Right ventricle myocardium inferior (tissue), 1 donor: ENCODE measurements at regions not wholly inside any gene's neighbourhood (a gene's known extent, or its start where the extent isn't known, plus 50 kb on each side); places are given as distances from the start of the nearest gene placed in this dataset.

ENCODE experiments used
- ATAC-seq: fragments of 200-7000 bp; cut with Tn5 transposase; one replicate; pipeline ENCODE4 v1.9.1; 2020; ENCODE audit warnings: mild to moderate bottlenecking, moderate library complexity
- DNase-seq: peaks from one replicate; pipeline ENCODE4 v3.0.0; 2021; ENCODE audit errors: missing footprints
- intact Hi-C: fragments of 100-400 bp; cut with DNase I; formaldehyde crosslinking; loops from one replicate; pipeline ENCODE4 v1.11.0; 2022
- donor health status: DM: no; HTN: yes; CAD: no; lungs with severe emphysema.

DNA sequence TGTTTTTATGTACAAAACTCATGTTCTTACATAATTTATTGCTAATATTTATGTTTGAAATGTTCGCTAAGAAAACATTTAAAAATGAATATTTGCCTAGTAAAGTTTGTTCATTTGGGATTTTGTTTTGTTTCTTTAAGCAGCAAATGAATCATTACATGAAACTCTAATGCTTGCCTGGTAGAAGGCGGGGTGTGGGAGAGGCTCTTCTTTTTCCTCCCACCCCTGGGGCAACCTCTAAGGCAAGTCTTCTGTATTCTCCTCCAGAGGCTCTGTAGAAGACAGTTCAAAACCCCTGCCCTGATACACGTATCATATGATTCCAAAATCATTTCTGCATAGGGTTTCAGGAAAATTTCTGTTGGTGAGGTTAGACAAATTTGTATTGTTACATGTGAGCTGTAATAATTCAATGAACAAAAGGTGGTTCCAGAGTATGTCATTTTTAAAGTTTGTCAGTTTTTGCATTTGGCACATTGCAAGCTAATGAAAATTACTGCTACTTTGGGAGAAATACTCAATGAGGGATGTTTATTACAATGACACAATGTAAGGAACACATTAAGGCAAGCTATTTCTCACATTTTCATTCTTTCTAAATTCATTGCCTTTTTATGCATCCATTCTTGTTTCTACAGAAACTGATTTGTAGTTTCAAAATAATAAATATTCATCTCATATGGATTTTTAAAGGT, 302.3 kb upstream of the UBE2E3 start:
- intact Hi-C loops = no loop called here
- ATAC-seq (no peak), DNase-seq (no peak)

DNA sequence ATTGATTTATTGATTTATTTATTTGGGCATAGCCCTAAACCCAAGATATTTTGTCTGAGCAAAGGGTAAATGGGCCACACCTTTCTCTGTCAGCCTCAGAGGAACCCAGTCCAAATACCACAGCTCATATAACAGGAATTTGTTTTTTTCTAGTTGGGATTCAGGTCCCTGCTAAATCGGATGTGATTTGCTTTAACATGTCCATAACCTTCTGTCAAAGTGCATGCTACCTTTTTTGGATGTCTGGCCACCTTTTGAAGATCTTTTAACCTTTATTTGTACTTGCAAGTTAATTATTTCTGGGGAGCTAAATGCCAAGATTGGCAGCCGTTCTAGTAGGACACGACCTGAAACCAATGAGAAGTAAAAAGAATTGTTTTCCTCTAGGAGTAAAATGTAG, 303.2 kb upstream of the UBE2E3 start:
- DNase-seq = no peak
- intact Hi-C loops = no loop called here
- no peak for ATAC-seq

DNA sequence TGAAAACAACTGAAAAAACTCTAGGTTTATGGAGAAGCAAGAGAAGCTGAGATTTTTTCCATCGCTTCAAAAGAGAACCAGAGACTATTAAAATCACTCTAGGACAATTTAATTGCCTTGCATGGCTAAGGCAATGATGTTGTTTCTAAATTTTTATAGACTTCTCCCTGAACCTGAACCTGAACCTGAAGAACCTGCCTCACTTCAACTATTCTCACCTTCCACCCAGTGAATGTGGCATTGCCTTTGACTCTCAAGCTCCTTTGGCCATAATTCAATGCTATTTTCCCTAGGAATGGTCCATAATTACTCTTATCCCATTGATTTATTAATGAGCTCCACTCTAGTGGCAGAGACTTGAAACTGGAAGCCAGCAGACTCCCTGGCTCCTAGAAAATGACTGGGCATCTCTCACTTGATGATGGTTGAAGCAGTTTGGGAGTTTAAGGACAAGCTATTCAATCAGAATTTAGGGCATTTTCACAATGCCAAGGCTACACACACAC, 303.8 kb upstream of the UBE2E3 start:
- DNase-seq (no peak), ATAC-seq (no peak)
- intact Hi-C loops = no loop called here

DNA sequence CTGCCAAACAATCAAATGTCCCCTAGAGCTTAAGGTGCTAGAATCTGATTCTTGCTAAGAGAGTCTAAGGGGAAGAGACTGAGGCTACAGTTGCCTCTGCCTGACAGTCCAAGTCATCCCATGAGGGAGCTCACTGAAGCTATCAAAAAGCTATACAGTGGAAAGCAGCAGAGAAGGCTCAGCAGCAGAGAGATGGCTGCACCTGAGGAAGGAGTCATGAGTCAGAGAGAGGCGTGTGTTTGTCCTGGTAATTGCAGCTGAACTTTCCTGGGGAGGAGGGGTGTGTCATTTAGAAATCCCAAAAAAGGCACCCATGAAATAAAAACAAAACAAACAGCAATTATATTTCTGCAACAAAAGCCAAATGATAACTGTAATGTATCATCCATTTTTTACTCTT, 305.2 kb upstream of the UBE2E3 start:
- no peak for DNase-seq
- ATAC-seq = no peak
- intact Hi-C loops = no loop called here

DNA sequence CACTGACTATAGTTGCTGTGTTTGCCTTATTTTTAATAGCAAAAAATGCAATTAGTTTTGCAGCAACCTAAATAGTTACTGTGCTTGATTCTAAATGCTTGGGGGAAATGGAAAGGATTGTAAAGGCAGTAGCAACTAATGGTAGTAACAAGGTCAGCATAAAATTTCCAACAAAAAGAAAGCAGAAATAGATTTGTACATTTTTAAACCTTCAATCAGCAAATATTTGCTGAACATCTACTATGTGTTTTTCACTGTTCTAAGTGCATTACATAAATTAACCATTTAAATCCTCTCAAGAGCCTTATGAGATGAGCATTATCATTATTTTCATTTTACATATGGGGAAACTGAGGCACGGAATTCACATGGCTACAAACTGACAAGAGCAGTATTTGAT, 308.0 kb upstream of the UBE2E3 start:
- DNase-seq = no peak
- no peak for ATAC-seq
- intact Hi-C loops = no loop called here

DNA sequence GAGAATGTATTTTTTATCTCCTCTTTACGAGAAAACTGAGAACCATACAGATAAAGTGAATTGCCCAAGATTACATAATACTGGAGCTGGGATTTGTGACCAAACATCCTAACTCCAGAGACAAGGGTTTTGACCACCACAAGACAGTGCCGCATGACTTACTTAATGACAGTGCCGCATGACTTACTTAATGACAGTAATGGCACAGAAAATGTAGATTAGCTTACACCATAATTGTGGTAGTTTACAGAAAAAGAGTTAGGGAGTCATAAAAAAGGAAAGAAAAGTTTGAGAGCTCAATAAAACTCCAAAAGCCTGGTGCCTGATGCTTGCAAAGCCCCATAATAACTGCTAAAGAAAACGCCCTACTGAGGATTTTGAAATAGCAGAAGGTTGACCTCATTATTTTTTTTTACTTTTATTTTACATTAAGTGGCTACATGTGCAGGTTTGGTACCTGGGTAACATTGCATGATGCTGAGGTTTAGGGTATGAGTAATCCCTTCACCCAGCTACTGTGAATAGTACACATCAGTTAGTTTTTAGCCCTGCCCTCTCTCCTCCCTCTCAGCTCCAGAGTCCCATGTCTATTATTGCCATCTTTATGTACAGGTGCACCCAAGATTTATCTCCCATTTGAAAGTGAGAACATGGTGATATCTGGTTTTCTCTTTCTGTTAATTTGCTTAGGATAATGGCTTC, 310.0 kb upstream of the UBE2E3 start:
- no peak for DNase-seq
- intact Hi-C loops = no loop called here

DNA sequence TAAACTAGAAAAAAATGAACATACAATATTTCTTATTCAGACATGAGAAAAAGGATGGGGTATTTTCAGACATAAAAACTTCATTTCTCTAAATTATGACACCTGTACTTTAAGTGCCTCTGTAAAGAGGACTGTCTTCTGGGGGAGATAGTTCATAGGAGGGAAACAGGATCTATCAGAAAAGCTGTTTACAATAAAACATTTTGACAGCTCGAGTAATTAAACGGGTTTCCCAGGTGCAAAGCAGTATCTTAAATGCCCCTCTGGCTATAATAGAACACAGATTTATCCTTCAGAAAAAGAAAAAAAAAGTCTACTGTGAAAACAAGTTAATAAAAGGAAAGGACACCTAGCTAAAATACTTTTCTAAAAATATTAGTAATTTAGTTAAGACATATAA, 311.4 kb upstream of the UBE2E3 start:
- DNase-seq (no peak), ATAC-seq (no peak)
- intact Hi-C loops = no loop called here

More for the DNA sequence above, 310.0 kb upstream of the UBE2E3 start:
- no peak for ATAC-seq

DNA sequence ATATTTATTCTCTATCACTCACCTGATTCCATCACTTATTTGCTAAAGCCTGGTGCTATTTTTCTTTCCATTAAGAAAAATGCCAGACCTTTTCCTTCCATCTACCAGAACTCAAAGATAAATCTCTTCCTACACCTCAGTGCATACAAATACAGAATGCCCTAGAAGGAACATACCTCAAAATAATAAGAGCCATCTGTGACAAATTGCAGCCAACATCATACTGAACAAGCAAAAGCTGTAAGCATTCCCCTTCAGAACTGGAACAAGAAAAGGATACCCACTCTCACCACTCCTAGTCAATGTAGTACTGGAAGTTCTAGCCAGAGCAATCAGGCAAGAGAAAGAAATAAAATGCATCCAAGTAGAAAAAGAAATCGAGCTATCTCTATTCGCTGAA, 315.9 kb upstream of the UBE2E3 start:
- ATAC-seq (no peak), DNase-seq (no peak)
- intact Hi-C loops = no loop called here

DNA sequence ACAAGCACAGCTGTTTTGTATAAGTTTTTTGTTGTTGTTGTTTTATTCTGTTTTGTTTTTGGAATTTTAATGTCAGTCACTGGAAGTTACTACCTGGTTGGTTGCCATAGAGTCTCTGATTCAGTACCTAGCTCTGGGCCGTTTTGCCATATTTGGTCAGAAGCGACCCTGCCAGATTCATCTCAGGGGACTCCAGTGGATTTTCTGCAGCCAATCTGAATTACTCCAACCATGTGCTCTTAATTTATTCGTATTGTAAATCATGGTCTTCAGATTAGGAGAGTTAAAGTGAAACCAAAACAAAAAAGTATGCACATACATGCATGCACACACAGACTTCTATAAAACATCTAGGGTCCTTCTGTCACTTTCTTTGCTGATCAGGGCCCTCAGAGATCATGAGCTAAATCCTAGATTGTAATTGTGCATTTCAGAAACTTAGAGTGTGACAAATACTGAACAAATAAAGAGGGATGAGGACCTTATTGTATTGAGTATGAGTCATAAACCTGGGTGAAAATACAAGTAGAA, 317.4 kb upstream of the UBE2E3 start:
- intact Hi-C loops = no loop called here
- DNase-seq (no peak), ATAC-seq (no peak)

DNA sequence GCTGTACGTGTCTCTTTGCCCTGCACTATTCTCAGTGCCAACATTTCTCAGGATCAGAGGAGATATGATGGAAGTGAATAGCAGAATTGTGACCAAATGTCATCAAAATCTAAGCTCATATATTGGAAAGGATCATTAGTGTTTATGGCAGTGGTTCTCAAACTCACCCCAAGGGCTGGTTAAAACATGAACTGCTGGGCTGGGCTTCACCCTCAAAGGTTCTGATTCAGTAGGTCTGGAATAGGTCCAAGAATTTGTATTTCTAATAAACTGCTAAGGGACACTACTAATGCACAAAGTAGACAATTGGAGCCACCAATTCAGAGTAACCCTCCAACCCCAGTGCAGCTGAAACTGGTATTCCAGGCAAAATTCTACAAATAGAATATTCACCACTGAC, 317.9 kb upstream of the UBE2E3 start:
- ATAC-seq (no peak), DNase-seq (no peak)
- intact Hi-C loops = no loop called here

DNA sequence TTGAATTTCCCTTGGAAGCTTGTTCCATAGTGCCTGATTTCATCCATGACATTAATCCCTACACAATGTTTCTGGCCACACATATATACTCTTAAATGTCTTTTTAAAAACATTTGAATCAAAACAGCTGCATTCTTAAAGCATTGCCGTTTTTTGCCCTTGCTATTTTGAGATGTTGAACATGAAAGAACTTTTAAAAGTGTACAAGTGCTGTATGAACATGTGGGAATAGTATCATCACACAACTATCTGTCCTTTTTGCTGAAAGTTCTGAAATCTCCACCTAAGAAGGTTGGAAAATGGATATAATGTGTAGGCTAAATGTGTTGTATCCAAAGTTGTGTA, 318.7 kb upstream of the UBE2E3 start:
- intact Hi-C loops = no loop called here
- ATAC-seq (no peak), DNase-seq (no peak)

DNA sequence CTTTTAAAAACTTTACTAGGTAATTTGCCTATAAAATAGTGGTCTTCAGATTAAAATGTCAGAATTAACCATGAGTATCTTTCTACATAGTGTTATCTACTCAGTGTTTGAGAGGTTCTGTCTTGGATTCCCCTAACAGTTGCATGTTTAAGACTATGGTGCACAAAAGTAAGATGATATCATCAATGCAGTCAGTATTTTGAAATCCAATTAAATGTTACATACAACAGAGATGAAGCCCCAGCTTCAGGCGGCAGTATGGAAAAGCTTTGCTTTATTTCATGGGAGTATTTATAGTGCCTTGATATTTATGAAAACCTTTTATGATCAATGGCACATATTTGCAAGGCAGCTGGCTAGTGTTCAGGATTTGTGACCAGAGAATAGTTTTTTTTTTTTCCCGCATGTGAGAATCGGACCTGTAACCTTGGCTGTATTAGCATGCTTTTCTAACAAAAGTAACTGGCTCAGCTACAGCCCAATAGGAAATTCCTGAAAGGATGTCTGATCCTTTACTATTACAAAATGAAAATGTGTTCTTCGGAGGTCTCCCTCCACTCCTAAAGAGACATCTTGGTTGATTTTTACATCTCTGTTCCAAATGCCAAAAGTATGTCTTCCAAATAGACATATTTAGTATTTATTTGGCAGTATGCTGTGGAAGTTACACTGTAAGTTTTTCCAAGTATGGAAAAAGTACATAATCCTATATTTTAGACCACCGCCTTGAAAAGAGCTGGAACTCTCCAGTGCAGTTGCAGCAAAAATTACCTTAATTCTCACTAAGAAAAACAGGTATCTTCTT, 319.3 kb upstream of the UBE2E3 start:
- no peak for DNase-seq
- intact Hi-C loops = no loop called here
- ATAC-seq = no peak

DNA sequence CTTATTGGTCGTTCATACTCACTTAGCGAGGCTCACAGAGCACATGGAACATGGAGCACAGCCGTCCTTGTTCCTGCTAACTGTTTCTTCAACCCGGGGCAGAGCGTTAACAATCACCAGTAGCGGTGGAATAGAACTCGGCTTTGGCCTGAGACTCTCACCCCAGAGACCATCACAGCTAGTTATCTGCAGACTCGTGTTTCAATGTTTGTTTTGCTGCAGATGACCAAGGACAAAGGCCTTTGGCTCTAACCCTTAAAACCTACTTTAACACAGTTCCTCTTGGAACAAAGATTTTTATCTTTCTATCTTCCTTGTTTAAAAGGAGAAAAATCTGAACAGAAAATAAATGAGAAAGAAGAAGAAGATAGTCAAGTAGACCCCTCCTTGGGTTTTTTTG, 320.2 kb upstream of the UBE2E3 start:
- no peak for DNase-seq
- intact Hi-C loops = no loop called here
- no peak for ATAC-seq

DNA sequence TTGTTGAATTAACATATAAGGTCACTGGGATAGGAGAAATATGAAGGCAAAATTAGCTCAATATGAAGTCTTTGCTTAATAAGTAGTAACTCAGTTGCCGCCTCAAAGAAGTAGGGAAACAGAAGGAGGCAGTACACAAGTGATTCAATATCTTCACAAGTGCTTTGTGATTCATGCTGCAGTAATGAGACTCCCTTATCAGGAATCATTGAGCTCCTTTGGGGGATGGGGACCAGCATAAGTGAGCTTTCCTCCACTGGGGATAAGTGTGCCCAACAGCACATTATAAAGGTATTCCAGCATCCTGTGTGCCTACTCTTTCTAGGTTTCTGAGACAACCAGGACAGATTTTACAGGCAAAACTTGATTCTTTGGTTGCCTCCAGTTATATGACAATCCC, 323.4 kb upstream of the UBE2E3 start:
- no peak for DNase-seq
- intact Hi-C loops = no loop called here
- no peak for ATAC-seq

DNA sequence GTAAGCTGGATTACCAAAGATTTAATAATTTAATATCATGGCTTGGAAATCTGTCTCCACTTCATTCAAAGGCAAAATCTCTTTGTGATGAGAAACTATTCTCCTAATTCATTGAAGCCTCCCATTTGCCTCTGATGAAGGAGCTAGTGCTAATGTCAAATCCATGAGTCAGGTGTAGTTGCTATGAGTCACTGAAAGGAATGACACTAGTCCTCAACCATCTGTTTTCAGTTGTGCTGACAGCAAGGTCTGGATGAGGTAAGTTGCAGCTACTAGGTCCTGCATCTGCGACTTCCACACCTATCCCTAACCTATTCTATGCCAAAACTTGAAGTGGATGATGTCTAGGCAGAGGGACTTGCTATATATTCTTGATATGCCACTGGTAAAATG, 324.0 kb upstream of the UBE2E3 start:
- no peak for DNase-seq
- no peak for ATAC-seq
- intact Hi-C loops = no loop called here

DNA sequence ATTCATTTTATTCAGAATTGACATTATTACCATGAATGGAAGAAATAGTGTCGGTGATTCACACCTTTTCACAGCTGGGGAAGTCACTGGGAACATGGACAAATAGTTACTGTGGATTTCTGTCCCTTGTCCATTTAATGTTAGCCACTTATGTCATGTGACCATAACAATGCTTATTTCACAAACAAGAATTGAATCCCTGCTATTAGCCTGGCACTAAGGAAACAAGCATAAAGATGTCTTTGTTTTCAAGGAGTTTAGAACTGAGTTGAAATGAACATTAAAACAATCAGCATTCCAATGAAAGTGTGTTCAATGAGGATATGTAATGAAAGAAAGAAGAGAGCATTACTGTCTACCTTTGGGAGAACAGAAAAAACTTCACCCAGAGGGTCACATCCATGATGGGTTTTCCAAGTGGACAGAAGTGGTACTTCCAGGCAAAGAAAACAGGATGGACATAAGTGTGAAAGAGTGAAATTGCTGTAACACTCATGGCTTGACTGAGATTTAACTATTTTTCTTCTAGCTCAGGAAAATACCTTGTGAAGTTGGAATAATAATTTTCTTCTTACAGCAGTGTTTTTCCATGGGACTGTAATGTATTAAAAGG, 324.5 kb upstream of the UBE2E3 start:
- ATAC-seq (no peak), DNase-seq (no peak)
- intact Hi-C loops = no loop called here

DNA sequence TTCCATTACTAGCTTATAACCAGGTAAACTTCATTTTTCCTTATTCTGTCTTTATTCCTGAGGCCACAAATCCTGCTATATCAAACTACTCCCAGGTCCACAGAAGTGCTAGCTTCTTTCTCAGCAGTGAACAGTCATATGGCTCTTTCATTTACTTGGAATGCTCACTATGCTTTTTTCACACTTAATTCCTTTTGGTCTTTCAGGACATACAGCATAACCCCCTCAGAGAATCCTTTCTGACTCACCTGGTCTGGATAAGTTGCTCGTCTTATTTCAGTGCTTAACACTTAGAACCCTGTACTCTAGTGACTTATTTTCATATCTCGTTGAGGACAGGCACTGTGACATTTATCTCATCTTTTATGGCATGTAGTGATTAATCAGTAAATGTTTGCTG, 325.0 kb upstream of the UBE2E3 start:
- DNase-seq = no peak
- intact Hi-C loops = no loop called here
- ATAC-seq = no peak

DNA sequence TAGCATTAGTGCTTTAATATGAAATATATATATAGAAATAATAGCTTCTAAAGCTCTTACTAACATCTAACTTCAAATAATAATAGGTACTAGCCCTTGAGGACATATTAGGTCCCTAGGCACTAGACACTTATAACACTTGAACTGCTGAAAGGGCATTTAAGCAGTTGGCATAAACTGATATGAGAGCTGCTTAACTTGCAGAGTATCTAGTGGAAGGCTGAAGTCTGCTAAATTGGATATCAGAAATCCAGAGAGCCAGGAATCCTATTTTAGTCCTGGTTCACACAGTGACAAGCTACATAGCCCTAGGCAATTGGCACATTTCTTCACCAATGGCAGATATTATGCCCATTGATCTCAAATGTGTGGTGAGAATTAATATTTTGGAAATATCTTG, 326.9 kb upstream of the UBE2E3 start:
- ATAC-seq = no peak
- DNase-seq = no peak

DNA sequence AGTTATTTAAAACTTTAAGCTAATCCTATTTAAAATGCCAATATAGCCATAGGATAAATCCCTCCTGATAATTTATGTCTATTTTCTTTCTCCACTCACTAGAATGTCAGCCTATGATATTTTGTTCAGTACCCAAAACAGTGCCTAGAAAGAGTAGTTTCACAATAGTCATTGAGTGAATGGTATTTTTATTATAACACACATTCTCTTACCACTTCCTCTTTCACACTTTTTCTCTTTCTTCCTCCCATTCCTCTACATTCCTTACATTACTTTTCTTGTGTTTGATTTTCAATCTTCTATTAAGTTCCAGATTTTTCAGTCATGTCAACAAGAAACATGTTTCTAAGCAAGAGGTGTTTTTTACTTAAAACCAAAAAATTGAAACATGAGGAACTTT, 327.6 kb upstream of the UBE2E3 start:
- intact Hi-C loops = no loop called here
- DNase-seq = no peak

More for the DNA sequence above, 326.9 kb upstream of the UBE2E3 start:
- intact Hi-C loops = no loop called here

More for the DNA sequence above, 327.6 kb upstream of the UBE2E3 start:
- ATAC-seq = no peak
